ENCODE measurements at regions not wholly inside any gene's neighbourhood (a gene's known extent, or its start where the extent isn't known, plus 50 kb on each side); places are given as distances from the start of the nearest gene placed in this dataset.
"Not testable (repeated sequence)": the region's sequence is repeated elsewhere in the genome, so short reads cannot be mapped to it uniquely, and the experiment has no call there.

DNA sequence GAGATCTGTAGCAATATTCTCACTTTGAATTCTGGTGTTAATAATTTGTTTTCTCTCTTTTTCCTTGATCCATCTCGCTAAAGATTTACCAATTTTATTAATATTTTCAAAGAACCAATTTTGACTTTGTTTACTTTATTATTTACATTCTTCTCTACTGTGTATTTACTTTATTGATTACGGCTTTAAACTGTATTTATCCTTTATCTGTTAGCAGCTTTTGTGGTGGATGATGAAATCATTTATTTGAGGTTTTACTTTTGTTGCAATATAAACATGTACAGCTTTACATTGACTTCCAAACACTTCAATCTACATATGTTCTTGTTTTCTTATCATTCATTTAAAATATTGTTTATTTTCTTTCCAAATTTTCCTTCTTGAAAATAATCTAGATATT is 719.9 kb downstream of the ADCYAP1 start:
- Histone ChIP-seq H3K9ac (ENCODE audit: low read length) (no peak overlapping the region), H3K4me3 (ENCODE audit: low read length) (no peak overlapping the region), H3K36me3 (ENCODE audit: control insufficient read depth, insufficient read depth, low read length) (no peaks in the 10 kb centered on the region), H3K4me1 (ENCODE audit: control insufficient read depth, insufficient read depth, low read length) (no peaks in the 10 kb centered on the region), H3K27me3 (ENCODE audit: control insufficient read depth, insufficient read depth, low read length) (no peaks in the 10 kb centered on the region), H3K9me3 (ENCODE audit: control insufficient read depth, low read length) (no peaks in the 10 kb centered on the region)

DNA sequence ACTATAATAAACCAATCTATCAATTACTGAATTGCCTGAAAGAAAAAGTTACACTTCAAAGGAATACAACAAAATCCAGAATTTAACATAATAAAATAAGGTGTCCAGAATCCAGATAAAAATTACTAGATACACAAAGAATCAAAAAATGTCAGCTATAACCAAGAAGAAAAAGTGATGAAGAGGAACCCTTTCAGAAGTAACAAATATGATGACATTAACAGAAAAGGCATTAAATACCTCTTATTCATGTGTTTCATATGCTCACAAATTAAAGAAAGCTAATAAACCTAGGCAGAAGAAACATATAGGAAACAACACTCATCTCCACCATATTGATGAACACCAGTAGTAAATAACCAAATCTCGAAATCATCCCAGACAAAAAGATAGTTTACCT is 722.8 kb downstream of the ADCYAP1 start:
- no peak overlapping the region for H3K4me3 ChIP-seq (ENCODE audit: low read length)
- no peaks in the 10 kb centered on the region for H3K36me3 ChIP-seq (ENCODE audit: control insufficient read depth, insufficient read depth, low read length)
- no peaks in the 10 kb centered on the region for H3K4me1 ChIP-seq (ENCODE audit: control insufficient read depth, insufficient read depth, low read length)
- no peaks in the 10 kb centered on the region for H3K27me3 ChIP-seq (ENCODE audit: control insufficient read depth, insufficient read depth, low read length)
- H3K9ac ChIP-seq (ENCODE audit: low read length), result no peak overlapping the region
- H3K9me3 ChIP-seq (ENCODE audit: control insufficient read depth, low read length), result no peaks in the 10 kb centered on the region

- Histone ChIP-seq H3K9me3 (ENCODE audit: control insufficient read depth, low read length) (no peaks in the 10 kb centered on the region), H3K4me1 (ENCODE audit: control insufficient read depth, insufficient read depth, low read length) (no peaks in the 10 kb centered on the region), H3K36me3 (ENCODE audit: control insufficient read depth, insufficient read depth, low read length) (no peaks in the 10 kb centered on the region), H3K4me3 (ENCODE audit: low read length) (no peak overlapping the region), H3K27me3 (ENCODE audit: control insufficient read depth, insufficient read depth, low read length) (no peaks in the 10 kb centered on the region), H3K9ac (ENCODE audit: low read length) (no peak overlapping the region)
Observed at GRCh38 chr18:1648712-1649111, 744.0 kb downstream of the ADCYAP1 start.

GRCh38 chr18:1652018-1652417 is 747.3 kb downstream of the ADCYAP1 start:
- Histone ChIP-seq H3K36me3 (ENCODE audit: control insufficient read depth, insufficient read depth, low read length) (no peaks in the 10 kb centered on the region), H3K9me3 (ENCODE audit: control insufficient read depth, low read length) (no peaks in the 10 kb centered on the region), H3K27me3 (ENCODE audit: control insufficient read depth, insufficient read depth, low read length) (no peaks in the 10 kb centered on the region), H3K4me1 (ENCODE audit: control insufficient read depth, insufficient read depth, low read length) (no peaks in the 10 kb centered on the region), H3K9ac (ENCODE audit: low read length) (no peak overlapping the region), H3K4me3 (ENCODE audit: low read length) (no peak overlapping the region)

DNA sequence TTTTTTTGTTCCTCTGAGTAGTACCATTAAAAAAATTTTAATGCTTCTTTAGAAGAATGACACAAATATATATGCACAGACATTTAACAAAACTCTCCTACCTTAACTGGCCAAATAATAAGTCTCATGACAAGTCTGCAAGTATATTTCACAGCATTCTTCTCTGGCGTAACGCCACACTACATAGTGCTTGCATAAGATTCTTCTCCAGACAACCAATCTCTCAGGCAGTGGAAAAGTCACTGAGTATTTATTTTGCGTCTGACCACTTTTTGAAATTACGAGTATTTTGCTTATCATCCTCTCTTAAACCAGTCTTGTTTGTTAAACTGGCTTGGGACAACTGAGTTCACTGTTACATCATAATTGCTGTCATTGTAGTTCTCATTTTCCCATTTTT is 749.2 kb downstream of the ADCYAP1 start:
- Histone ChIP-seq H3K9ac (ENCODE audit: low read length) (no peak overlapping the region), H3K36me3 (ENCODE audit: control insufficient read depth, insufficient read depth, low read length) (no peaks in the 10 kb centered on the region), H3K4me3 (ENCODE audit: low read length) (no peak overlapping the region), H3K27me3 (ENCODE audit: control insufficient read depth, insufficient read depth, low read length) (no peaks in the 10 kb centered on the region), H3K9me3 (ENCODE audit: control insufficient read depth, low read length) (no peaks in the 10 kb centered on the region), H3K4me1 (ENCODE audit: control insufficient read depth, insufficient read depth, low read length) (no peaks in the 10 kb centered on the region)

DNA sequence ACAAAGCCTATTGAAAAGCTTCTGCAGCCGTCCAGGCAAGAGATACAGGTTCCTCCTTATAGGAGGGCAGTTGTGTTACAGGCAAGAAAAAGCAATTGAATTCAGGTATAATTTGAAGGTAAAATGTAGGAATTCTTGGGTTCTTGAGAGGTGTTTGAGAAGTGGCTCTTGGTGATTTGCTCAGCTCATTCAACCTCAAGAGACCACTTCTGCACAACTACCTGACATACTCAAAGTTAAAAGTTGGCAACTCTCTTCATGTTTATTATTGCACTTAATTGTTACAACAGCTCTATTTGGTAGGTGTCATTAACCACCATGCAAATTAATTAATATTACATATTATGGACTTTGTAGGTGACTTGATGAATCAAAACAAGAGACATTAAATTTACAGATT is 753.2 kb downstream of the ADCYAP1 start:
- Histone ChIP-seq H3K9ac (ENCODE audit: low read length) (no peak overlapping the region), H3K9me3 (ENCODE audit: control insufficient read depth, low read length) (no peaks in the 10 kb centered on the region), H3K36me3 (ENCODE audit: control insufficient read depth, insufficient read depth, low read length) (no peaks in the 10 kb centered on the region), H3K4me1 (ENCODE audit: control insufficient read depth, insufficient read depth, low read length) (no peaks in the 10 kb centered on the region), H3K27me3 (ENCODE audit: control insufficient read depth, insufficient read depth, low read length) (no peaks in the 10 kb centered on the region), H3K4me3 (ENCODE audit: low read length) (no peak overlapping the region)

- Histone ChIP-seq H3K36me3 (ENCODE audit: control insufficient read depth, insufficient read depth, low read length) (no peaks in the 10 kb centered on the region), H3K4me3 (ENCODE audit: low read length) (no peak overlapping the region), H3K9me3 (ENCODE audit: control insufficient read depth, low read length) (no peaks in the 10 kb centered on the region), H3K4me1 (ENCODE audit: control insufficient read depth, insufficient read depth, low read length) (no peaks in the 10 kb centered on the region), H3K27me3 (ENCODE audit: control insufficient read depth, insufficient read depth, low read length) (no peaks in the 10 kb centered on the region), H3K9ac (ENCODE audit: low read length) (no peak overlapping the region)
Observed at GRCh38 chr18:1658908-1659566, 754.4 kb downstream of the ADCYAP1 start.

- H3K4me3 ChIP-seq (ENCODE audit: low read length), result no peak overlapping the region
- H3K9ac ChIP-seq (ENCODE audit: low read length), result no peak overlapping the region
- H3K27me3 ChIP-seq (ENCODE audit: control insufficient read depth, insufficient read depth, low read length), result no peaks in the 10 kb centered on the region
- H3K36me3 ChIP-seq (ENCODE audit: control insufficient read depth, insufficient read depth, low read length), result no peaks in the 10 kb centered on the region
- H3K4me1 ChIP-seq (ENCODE audit: control insufficient read depth, insufficient read depth, low read length), result no peaks in the 10 kb centered on the region
- H3K9me3 ChIP-seq (ENCODE audit: control insufficient read depth, low read length), result no peaks in the 10 kb centered on the region
Observed at GRCh38 chr18:1663879-1664705, 759.4 kb downstream of the ADCYAP1 start.

GRCh38 chr18:1665079-1665478 is 760.4 kb downstream of the ADCYAP1 start:
- Histone ChIP-seq H3K9ac (ENCODE audit: low read length) (no peak overlapping the region), H3K4me3 (ENCODE audit: low read length) (no peak overlapping the region), H3K27me3 (ENCODE audit: control insufficient read depth, insufficient read depth, low read length) (no peaks in the 10 kb centered on the region), H3K36me3 (ENCODE audit: control insufficient read depth, insufficient read depth, low read length) (no peaks in the 10 kb centered on the region), H3K4me1 (ENCODE audit: control insufficient read depth, insufficient read depth, low read length) (no peaks in the 10 kb centered on the region), H3K9me3 (ENCODE audit: control insufficient read depth, low read length) (no peaks in the 10 kb centered on the region)

DNA sequence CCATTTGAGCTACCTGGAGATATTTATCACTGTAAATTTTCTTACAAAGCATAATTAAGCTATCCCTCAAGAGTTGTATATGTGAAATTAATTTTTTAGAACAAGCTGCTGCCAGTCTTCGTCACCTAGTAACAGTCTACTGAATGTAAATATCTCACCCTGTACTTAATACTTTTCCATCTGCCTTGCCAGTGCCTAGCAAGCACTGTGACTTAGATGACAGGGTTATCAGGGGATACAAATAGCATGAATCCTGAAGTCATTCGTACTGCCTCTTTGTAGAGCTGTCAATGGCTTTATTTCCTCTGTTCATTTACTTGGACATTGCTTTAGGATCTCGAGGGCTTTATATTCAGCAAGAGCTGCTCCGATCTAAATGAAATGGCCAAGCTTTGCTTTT is 763.6 kb downstream of the ADCYAP1 start:
- Histone ChIP-seq H3K4me1 (ENCODE audit: control insufficient read depth, insufficient read depth, low read length) (no peaks in the 10 kb centered on the region), H3K4me3 (ENCODE audit: low read length) (no peak overlapping the region), H3K9ac (ENCODE audit: low read length) (no peak overlapping the region), H3K27me3 (ENCODE audit: control insufficient read depth, insufficient read depth, low read length) (no peaks in the 10 kb centered on the region), H3K36me3 (ENCODE audit: control insufficient read depth, insufficient read depth, low read length) (no peaks in the 10 kb centered on the region), H3K9me3 (ENCODE audit: control insufficient read depth, low read length) (no peaks in the 10 kb centered on the region)

DNA sequence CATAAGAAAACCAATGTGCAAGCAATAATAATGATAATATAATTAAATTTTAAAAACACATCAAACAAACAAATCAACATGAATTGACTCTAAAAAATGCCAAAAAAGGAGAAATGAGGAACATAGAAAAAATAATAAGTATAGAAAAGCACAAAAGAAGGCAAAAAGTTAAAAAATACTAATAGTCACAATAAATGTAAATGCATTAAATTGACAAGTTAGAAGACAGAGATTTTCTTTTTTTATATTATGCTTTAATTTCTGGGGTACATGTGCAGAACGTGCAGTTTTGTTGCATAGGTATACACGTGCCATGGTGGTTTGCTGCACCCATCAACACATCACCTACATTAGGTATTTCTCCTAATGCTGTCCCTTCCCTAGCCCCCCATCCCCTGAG is 767.0 kb downstream of the ADCYAP1 start:
- not testable (repeated sequence) for H3K9ac ChIP-seq (ENCODE audit: low read length); H3K9me3 ChIP-seq (ENCODE audit: control insufficient read depth, low read length); H3K4me3 ChIP-seq (ENCODE audit: low read length); H3K27me3 ChIP-seq (ENCODE audit: control insufficient read depth, insufficient read depth, low read length); H3K36me3 ChIP-seq (ENCODE audit: control insufficient read depth, insufficient read depth, low read length); H3K4me1 ChIP-seq (ENCODE audit: control insufficient read depth, insufficient read depth, low read length)

GRCh38 chr18:1676387-1676786 is 771.7 kb downstream of the ADCYAP1 start:
- no peak overlapping the region for H3K9ac ChIP-seq (ENCODE audit: low read length)
- H3K4me3 ChIP-seq (ENCODE audit: low read length), result no peak overlapping the region
- H3K4me1 ChIP-seq (ENCODE audit: control insufficient read depth, insufficient read depth, low read length), result no peaks in the 10 kb centered on the region

More at GRCh38 chr18:1676387-1676786, 771.7 kb downstream of the ADCYAP1 start:
- Histone ChIP-seq H3K36me3 (ENCODE audit: control insufficient read depth, insufficient read depth, low read length) (no peaks in the 10 kb centered on the region), H3K9me3 (ENCODE audit: control insufficient read depth, low read length) (no peaks in the 10 kb centered on the region), H3K27me3 (ENCODE audit: control insufficient read depth, insufficient read depth, low read length) (no peaks in the 10 kb centered on the region)
